K562 (cell line): ENCODE measurements at regions not wholly inside any gene's neighbourhood (a gene's known extent, or its start where the extent isn't known, plus 50 kb on each side); places are given as distances from the start of the nearest gene placed in this dataset.

ENCODE experiments used
- ATAC-seq: fragments of 200-7000 bp; cut with Tn5 transposase; 3 replicates; pipeline ENCODE4 v1.9.1; 2020; ENCODE audit warnings: moderate library complexity
- BruUV-seq: library from RNA; stranded (reverse); fragments of 400-500 nt; replicated peaks from 2 replicates; lab custom pipeline; 2021; lab: Mats Ljungman, UMichigan
- CTCF ChIA-PET: fragments of 300-600 bp; formaldehyde crosslinking; extraction: SDS; loops from one replicate; lab custom pipeline; 2021; ENCODE audit warnings: low intra/inter-chr PET ratio; lab: Yijun Ruan, JAX
- POLR2A ChIA-PET: fragments of 300-600, 350-650 bp; sonication (Branson Sonifier 250); formaldehyde crosslinking; extraction: SDS; loops from one replicate; lab custom pipeline; 2021; ENCODE audit warnings: antibody characterized with exemption, inconsistent platforms; lab: Yijun Ruan, JAX
- DNase-seq, 4 experiments: peaks; one replicate each; pipeline versions ENCODE4 v3.0.0 to v3.0.0-alpha.2; 2011 to 2018; ENCODE audit warnings: low spot score in 3 of 4, mixed read lengths in 3 of 4; ENCODE audit errors: extremely low read depth in 1 of 4
- FAIRE-seq: peaks from 2 replicates; lab custom pipeline; 2011; peaks lifted over from hg19 to GRCh38; lab: Jason Lieb, UNC
- H2AFZ ChIP-seq: 2 replicates; pipeline ENCODE4 v1.6.0; 2011; ENCODE audit warnings: low read depth, low read length, control low read depth, inconsistent platforms
- H3K27ac ChIP-seq: fragments of 200-600 bp; 3 replicates; pipeline ENCODE4 v1.8.0; 2011; ENCODE audit warnings: low read depth, mild to moderate bottlenecking, control low read depth, inconsistent platforms, low read length, moderate library complexity, mixed read lengths; ENCODE audit errors: extremely low read depth
- H3K27me3 ChIP-seq, 2 experiments: fragments of 300-600 bp in 1 of 2; 2 replicates in 1 of 2; 3 replicates in 1 of 2; pipeline versions ENCODE4 v1.6.0 to v1.8.0; 2011; ENCODE audit warnings: inconsistent platforms in 2 of 2, low read length in 2 of 2, mild to moderate bottlenecking in 1 of 2, mixed read lengths in 1 of 2, moderate library complexity in 1 of 2; ENCODE audit not compliant: control insufficient read depth in 2 of 2, insufficient read depth in 2 of 2
- H3K36me3 ChIP-seq: fragments of 300-600 bp; 3 replicates; pipeline ENCODE4 v1.8.0; 2011; ENCODE audit warnings: mild to moderate bottlenecking, low read length, inconsistent platforms; ENCODE audit not compliant: control insufficient read depth, insufficient read depth
- H3K4me1 ChIP-seq, 2 experiments: fragments of 200-600 bp in 1 of 2; replicated peaks in 1 of 2; 2 replicates in 1 of 2; 3 replicates in 1 of 2; pipeline versions ENCODE4 v1.5.1 to v1.8.0; 2011; ENCODE audit warnings: inconsistent platforms in 2 of 2, low read length in 2 of 2, mild to moderate bottlenecking in 1 of 2, mixed read lengths in 1 of 2, moderate library complexity in 1 of 2; ENCODE audit not compliant: control insufficient read depth in 2 of 2, insufficient read depth in 2 of 2
- H3K4me2 ChIP-seq: 2 replicates; pipeline ENCODE4 v1.6.1; 2011; ENCODE audit warnings: low read length, control low read depth, inconsistent platforms, mixed read lengths; ENCODE audit not compliant: insufficient read depth
- H3K4me3 ChIP-seq: fragments of 200-600 bp; sonication (generic), shearing (Covaris generic); 2 replicates; pipeline ENCODE4 v1.5.1; 2016; ENCODE audit warnings: control low read depth, inconsistent platforms
- H3K79me2 ChIP-seq: fragments of 200-600 bp; 3 replicates; pipeline ENCODE4 v1.8.0; 2011; ENCODE audit warnings: low read length, inconsistent platforms; ENCODE audit not compliant: control insufficient read depth, insufficient read depth
- H3K9ac ChIP-seq, 2 experiments: 2 replicates each; pipeline versions ENCODE4 v1.6.0 to v1.6.1; 2011; ENCODE audit warnings: low read depth in 2 of 2, low read length in 2 of 2, control low read depth in 1 of 2, inconsistent platforms in 1 of 2, mild to moderate bottlenecking in 1 of 2, mixed read lengths in 1 of 2; ENCODE audit not compliant: insufficient read depth in 1 of 2
- H3K9me1 ChIP-seq: one replicate; pipeline ENCODE4 v1.6.0; 2011; ENCODE audit warnings: inconsistent platforms, mild to moderate bottlenecking, low read length, moderate library complexity; ENCODE audit not compliant: control insufficient read depth, insufficient read depth
- H3K9me3 ChIP-seq: replicated peaks from 2 replicates; pipeline ENCODE4 v1.5.1; 2011; ENCODE audit warnings: low read depth, low read length, inconsistent platforms; ENCODE audit not compliant: control insufficient read depth, insufficient read depth
- H4K20me1 ChIP-seq: replicated peaks from 2 replicates; pipeline ENCODE4 v1.6.1; 2011; ENCODE audit warnings: low read length, inconsistent platforms, mixed read lengths; ENCODE audit not compliant: control insufficient read depth, insufficient read depth
- ATF7 ChIP-seq: fragments of 450-650 bp; IDR thresholded peaks from 2 replicates; pipeline ENCODE4 v1.7.1; 2014; ENCODE audit warnings: mild to moderate bottlenecking, moderate library complexity
- CREB1 ChIP-seq, 2 experiments: sonication (generic) in 1 of 2; formaldehyde crosslinking in 1 of 2; IDR thresholded peaks; 2 replicates each; pipeline versions ENCODE4 v1.6.1 to v1.8.0; 2012 to 2022; ENCODE audit warnings: inconsistent platforms in 1 of 2, mild to moderate bottlenecking in 1 of 2, missing genetic modification reagents in 1 of 2, moderate library complexity in 1 of 2
- E2F4 ChIP-seq: sonication (generic); formaldehyde crosslinking; IDR thresholded peaks from 2 replicates; pipeline ENCODE4 v1.8.0; 2022; ENCODE audit warnings: mild to moderate bottlenecking, low read depth, missing genetic modification reagents
- GATAD2A ChIP-seq: fragments of 450-650 bp; IDR thresholded peaks from 2 replicates; pipeline ENCODE4 v1.6.1; 2017
- L3MBTL2 ChIP-seq: fragments of 450-650 bp; IDR thresholded peaks from 2 replicates; pipeline ENCODE4 v1.6.1; 2016; ENCODE audit warnings: mild to moderate bottlenecking, moderate library complexity
- POLR2H ChIP-seq: IDR thresholded peaks from 2 replicates; pipeline ENCODE4 v1.6.1; 2016; ENCODE audit warnings: missing genetic modification characterization, low read depth, mild to moderate bottlenecking, control low read depth, missing compliant biosample characterization, moderate library complexity
- SAP30 ChIP-seq: fragments of 200-600 bp; sonication (generic); IDR thresholded peaks from 2 replicates; pipeline ENCODE4 v1.6.1; 2012; ENCODE audit warnings: borderline replicate concordance, low read depth, mild to moderate bottlenecking, moderate library complexity, low read length, control low read depth, inconsistent platforms; ENCODE audit not compliant: insufficient read depth, poor library complexity, severe bottlenecking
- SMARCA5 ChIP-seq: fragments of 450-650 bp; IDR thresholded peaks from 2 replicates; pipeline ENCODE4 v1.6.1; 2016
- ZNF449 ChIP-seq: fragments of 250-450 bp; sonication (Bioruptor Pico); IDR thresholded peaks from 2 replicates; pipeline ENCODE4 v1.8.0; 2022; ENCODE audit warnings: moderate library complexity, mild to moderate bottlenecking, inconsistent platforms
- WGBS: fragments of 100-300 bp; shearing (Covaris generic); methylation state at CpG from one replicate; pipeline ENCODE4 v1.1.6; 2016; ENCODE audit warnings: low coverage, mixed read lengths; ENCODE audit not compliant: insufficient coverage; ENCODE audit errors: missing lambda C conversion rate; 5-methylcytosine and 5-hydroxymethylcytosine counted together
- in situ Hi-C: fragments of 300-500 bp; cut with MboI; formaldehyde crosslinking; loops from 4 replicates; pipeline ENCODE4 v1.15.0; 2018; ENCODE audit warnings: inconsistent platforms, mixed read lengths
- intact Hi-C: fragments of 100-400 bp; cut with micrococcal nuclease; formaldehyde crosslinking; loops from 2 replicates; pipeline ENCODE4 v1.14.2; 2022

GRCh38 chr2:217669831-217670230, 333.0 kb downstream of the TNS1 start:
- no TSS peak for BruUV-seq
- Histone ChIP-seq H3K27me3 (no peaks in the 10 kb centered on the region), H3K36me3 (no peaks in the 10 kb centered on the region), H3K4me3 (no peak overlapping the region), H3K27ac (no peak overlapping the region), H2AFZ (no peak overlapping the region), H3K9ac (no peak overlapping the region), H3K4me1 (no peaks in the 10 kb centered on the region), H3K9me3 (no peaks in the 10 kb centered on the region), H3K9me1 (no peaks in the 10 kb centered on the region), H3K4me2 (no peak overlapping the region), H3K79me2 (no peaks in the 10 kb centered on the region), H4K20me1 (no peaks in the 10 kb centered on the region)
- DNase-seq (no peak), FAIRE-seq (no peak), ATAC-seq (no peak)
- intact Hi-C loops (no loop called here), in situ Hi-C loops (no loop called here)
- TF ChIP-seq E2F4 (CRISPR knock-in tag): no peak
- 0% methylated on average over 3 of the region's 3 CpGs for WGBS
- ChIA-PET CTCF (no interaction called here), POLR2A (no interaction called here)

- WGBS: 0% methylated on average over 2 of the region's 3 CpGs
- no TSS peak for BruUV-seq
- CTCF ChIA-PET: no interaction called here
Measured at GRCh38 chr2:217667512-217667911, 335.3 kb downstream of the TNS1 start.

More at GRCh38 chr2:217667512-217667911, 335.3 kb downstream of the TNS1 start:
- Histone ChIP-seq H3K4me2 (no peak overlapping the region), H3K9me3 (no peaks in the 10 kb centered on the region), H3K36me3 (no peaks in the 10 kb centered on the region), H3K27me3 (no peaks in the 10 kb centered on the region), H3K79me2 (no peaks in the 10 kb centered on the region), H3K4me3 (no peak overlapping the region), H3K9me1 (no peaks in the 10 kb centered on the region), H4K20me1 (no peaks in the 10 kb centered on the region), H3K9ac (no peak overlapping the region), H3K27ac (no peak overlapping the region), H3K4me1 (no peaks in the 10 kb centered on the region), H2AFZ (no peak overlapping the region)
- intact Hi-C loops (no loop called here), in situ Hi-C loops (no loop called here)
- POLR2A ChIA-PET: no interaction called here
- TF ChIP-seq POLR2H (tag): no peak
- TF ChIP-seq SAP30: no peak
- TF ChIP-seq GATAD2A: no peak
- TF ChIP-seq L3MBTL2: no peak
- TF ChIP-seq ZNF449 (CRISPR knock-in tag): no peak
- TF ChIP-seq CREB1 (IDR thresholded peaks at IDR 0.05): no peak
- no peak for TF ChIP-seq CREB1 (CRISPR knock-in tag; IDR thresholded peaks at IDR 0.05)
- TF ChIP-seq ATF7: no peak
- no peak for TF ChIP-seq SMARCA5
- DNase-seq (no peak), ATAC-seq (no peak), FAIRE-seq (no peak)
